ENCODE measurements at regions not wholly inside any gene's neighbourhood (a gene's known extent, or its start where the extent isn't known, plus 50 kb on each side); places are given as distances from the start of the nearest gene placed in this dataset.
"Not testable (repeated sequence)": the region's sequence is repeated elsewhere in the genome, so short reads cannot be mapped to it uniquely, and the experiment has no call there.

DNA sequence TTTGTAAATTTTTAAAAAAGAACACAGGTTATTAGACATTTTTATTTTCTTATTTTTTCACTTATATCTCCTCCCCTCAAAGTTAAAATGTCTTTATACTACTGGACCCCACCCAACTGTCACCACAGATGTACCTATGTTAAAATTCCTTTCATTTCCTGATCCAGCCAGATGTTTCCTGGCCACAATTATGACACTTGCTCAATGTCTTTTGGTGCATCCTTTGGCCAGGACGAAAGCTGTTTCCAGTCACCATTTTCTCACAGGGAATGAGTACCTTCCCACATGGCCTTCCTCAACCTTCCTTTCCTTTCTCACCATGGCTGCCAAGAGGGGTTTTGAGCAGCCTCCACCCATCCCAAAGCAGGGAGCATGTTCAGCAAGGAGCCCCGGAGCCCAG is 365.7 kb upstream of the MAF start:
- DNase-seq = no peak

DNA sequence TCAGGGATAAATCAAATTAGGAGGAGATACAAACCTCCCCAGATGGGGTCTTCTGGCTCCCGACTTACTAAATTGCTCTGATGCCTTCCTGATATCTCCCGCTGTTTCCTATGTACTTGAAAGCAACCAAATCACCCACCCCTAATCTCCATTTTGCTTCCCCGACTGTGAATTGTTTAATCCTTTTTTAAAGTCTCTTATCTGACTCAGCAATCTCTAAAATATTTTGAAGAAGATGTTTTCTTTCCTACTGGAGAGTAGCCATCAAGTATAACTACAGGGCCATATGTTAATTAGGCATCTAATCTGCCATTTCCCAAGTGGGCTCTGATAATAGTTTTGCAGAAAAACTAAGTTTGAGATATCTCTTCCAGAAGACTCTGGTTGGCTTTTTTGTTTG is 365.2 kb upstream of the MAF start:
- no peak for DNase-seq

DNA sequence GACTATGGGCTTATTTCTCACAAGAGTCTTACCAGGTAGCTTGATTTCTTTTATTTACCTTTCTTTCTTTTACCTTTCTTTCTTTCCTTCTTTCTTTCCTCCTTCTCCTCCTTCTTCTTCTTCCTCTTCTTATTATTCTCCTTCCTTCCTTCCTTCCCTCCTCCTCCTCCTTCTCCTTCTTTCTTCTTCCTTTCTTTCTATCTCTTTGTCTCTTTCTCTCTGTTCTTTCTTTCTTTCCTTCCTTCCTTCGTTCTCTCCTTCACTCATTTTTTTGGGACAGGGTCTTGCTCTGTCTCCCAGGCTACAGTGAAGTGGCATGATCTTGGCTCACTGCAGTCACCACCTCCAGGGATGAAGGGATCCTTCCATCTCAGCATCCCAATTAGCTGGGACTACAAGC is 363.6 kb upstream of the MAF start:
- DNase-seq = no peak

DNA sequence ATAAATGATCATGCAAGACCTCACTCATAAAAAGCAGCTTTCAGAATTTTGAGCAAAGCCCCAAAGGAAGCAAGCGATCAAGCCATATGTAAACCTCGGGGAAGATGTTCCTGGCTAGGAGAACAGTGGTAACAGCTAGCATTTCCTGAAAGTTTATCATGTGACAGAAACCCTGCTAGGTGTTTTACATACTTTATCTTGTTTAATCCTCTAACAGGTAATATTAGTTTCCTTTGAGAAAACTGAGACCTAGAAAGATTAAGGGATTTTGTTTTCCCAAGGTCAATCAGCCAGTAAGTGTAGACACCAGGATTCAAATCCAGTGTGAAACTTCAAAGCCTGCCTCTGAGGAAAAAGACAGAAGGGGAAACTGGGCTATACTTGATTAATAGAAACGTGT is 362.4 kb upstream of the MAF start:
- no peak for DNase-seq

DNA sequence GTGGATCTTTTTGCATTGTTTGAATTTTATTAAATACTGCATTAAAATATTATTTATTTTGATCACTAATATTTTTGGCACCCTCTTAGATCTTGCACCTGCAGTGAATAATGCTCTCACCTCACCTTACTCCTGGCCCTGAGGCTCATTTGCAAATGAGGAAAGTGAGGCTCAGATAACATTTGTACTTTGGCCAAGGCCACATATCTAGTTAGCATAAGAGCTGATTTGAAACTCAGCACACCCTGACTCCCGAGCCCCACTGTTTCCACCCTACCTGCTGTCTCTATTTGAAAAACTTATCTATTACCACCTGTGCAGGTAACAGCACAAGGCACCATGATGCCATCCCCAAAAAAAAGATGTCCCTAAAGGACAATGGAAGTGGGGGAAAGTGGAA is 358.7 kb upstream of the MAF start:
- no peak for DNase-seq

DNA sequence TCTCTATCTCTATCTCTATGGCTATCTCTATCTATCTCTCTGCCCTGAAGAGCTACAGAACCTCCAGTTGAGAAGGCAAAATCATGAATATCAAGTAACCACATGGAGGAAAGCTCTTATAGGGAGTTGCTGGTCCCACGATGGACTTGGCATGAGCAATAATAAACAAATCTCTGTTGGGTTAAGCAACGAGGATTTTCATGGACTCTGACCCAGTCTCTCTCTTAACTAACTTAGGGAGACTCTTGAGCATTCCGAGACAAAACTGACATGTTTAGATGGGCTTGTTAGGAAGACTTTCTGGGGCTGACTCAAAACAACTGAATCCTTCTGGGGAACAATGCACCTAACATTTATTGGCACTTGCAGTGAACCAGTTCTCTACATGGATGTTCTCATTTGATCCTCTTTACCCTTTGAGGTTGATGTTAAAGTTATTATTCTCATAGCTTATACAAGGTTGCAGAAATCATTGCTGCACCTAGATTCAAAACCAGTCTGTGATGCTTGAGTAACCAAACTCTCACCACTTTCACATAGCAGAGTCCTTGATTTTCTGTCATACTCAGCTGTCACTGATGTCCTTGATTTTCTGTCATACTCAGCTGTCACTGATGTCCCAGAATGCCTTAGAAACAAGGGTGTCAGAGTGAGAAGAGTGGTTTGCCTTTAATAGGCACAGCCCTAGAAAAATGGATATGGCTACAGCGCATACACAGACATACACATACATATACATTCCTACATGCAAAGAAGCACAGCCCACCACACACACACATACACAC is 354.6 kb upstream of the MAF start:
- no peak for DNase-seq

DNA sequence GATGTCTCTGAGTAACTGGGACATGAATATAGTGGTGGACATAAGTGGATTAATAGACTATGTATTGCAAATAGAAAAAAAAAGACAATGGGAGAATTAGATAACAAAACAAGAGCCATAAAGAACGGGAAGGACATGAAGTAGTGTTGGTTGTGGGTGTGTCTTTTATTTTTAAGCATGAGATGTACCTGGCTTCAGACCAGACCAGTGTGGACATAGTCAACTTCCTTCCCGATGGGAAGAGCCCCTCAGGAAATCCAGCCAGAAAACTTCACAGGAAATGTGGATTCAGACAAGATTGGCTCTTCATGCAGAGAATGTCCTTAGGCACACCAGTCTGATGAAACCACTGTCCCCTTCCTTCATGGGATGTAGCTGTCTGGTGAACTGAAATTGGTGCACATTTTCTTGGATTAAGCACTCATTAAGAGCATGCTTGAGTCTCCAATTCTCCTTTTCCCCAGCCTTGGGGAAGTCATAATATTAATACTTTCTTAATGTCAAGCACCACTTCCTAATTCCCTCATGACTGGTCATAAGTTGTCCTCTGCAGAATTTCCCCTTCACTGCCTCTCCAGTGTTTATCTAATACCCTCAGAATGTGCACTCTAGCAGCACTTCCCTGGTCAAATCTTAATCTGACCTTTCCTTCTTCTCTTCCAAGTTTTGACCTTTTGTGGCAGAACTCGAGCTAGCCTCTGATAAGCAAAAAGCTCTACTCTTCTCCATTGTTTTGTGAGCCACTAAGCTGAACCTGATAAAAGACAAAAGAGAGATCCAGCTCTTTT is 350.6 kb upstream of the MAF start:
- no peak for DNase-seq

DNA sequence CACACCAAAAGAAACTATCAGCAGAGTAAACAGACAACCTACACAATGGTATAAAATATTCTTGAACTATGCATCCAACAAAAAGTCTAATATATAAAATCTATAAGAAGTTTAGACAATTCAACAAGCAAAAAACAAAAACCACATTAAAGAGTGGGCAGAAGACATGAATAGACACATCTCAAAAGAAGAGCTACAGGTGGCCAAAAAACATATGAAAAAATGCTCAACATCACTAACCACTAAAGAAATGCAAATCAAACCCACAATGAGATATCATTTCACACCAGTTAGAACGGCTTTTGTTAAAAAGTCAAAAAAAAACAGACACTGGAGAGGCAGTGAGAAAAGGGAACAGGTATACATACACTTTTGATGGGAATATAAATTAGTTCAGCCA is 348.9 kb upstream of the MAF start:
- DNase-seq = no peak

DNA sequence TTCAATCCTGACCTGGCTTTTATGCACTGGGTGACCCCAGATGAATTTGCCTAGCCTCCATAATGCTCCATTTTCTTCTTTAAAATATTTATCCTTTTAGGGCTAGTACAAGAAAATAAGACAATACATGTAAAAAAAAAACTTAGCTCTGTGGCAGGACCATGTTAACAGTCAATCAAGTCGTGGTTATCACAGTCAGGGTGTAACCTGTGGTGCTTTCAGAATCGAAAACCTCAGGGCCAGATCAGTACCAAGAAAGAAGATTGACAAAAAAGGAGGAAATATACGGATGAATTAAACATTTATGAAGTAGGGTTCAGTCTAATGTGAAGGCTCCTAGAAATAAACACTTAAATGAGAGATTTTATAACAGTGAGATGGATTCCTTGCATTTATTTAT is 347.2 kb upstream of the MAF start:
- DNase-seq = no peak

DNA sequence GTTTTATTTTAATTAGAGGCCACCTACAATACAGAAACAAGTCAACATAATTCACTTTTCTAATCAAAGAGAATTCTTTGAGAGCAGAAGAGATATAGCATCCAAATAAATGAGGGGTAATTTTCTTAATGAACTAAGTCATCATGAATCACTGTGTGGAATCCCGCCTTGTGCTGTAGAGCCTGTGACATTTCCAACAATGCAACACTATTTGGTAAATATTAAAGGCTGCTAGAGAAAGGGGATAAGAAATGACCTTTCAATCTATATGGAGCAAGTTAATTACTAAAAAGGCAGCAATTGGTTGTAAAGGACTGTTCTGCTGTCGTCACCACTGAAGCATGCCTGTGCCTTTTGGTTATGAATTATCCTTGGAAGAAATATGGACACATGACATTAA is 345.7 kb upstream of the MAF start:
- no peak for DNase-seq

DNA sequence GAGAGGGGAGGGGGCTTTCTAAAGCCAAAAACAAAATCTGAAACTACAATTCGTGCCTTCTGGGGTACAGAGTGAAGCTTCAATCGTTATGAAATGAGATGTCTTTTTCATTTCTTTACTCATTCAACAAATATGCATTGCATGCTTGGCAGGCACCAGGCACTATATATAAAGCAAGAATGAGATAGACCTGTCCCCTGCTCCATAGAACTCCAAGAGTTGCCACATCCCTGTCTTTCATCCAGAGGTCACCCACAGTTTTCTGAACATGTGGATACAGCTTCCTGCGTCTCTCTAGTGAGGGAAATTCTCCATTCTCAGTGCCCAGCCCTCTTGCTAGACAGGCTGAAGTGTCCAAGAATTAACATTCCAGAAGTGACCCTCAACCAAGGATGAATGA is 343.2 kb upstream of the MAF start:
- no peak for DNase-seq

DNA sequence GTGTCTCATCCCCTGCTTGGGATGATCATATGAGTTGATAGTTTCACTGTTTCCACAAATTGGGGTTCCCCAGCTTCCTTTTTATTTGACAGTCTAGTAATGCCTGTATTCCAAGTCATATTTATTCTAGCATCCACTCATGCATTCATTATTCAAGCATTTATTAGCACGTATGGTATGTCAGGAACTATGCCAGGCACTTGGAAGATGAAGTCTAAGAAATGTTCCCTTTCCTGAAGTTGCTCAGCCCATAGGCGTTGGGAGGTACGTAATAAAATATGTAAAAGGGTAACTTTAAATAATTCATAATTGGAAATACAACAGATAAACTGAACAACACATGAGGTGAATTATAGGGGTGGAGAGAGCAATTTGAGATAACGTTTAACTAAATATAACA is 338.0 kb upstream of the MAF start:
- no peak for DNase-seq

DNA sequence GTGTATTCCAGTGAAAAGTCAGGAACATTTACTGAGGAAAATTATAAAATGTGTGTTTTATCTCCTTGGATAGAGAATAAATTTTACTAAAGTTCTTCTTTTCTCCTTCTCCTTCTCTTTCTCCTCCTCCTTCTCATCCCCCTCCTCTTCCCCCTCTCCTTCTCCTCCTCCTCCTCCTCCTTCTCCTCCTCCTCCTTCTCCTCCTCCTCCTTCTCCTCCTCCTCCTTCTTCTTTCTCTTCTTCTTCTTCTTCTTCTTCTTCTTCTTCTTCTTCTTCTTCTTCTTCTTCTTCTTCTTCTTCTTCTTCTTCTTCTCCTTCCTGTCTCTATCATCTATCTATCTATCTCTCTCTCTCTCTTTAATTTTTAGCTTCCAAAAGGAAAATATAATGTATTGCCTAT is 337.1 kb upstream of the MAF start:
- DNase-seq = not testable (repeated sequence)

DNA sequence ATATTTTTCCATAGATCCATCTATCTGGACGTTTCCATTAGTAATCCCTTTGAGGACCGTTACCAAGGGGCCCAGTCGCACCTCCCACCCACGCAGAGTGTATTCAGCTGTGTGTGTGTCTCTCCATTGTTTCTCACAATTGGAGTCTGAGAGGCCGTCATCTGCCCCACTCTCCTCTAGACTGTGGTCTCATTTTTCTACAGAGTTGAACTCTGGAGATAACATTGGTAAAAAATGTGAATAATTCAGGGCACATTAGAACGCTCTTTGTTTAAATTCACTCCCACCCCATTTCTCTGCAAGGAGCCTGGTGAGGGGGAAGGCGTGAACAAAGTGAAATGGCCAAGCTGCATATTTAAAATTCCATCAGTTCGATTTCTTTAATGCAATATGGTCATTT is 333.1 kb upstream of the MAF start:
- DNase-seq = no peak

DNA sequence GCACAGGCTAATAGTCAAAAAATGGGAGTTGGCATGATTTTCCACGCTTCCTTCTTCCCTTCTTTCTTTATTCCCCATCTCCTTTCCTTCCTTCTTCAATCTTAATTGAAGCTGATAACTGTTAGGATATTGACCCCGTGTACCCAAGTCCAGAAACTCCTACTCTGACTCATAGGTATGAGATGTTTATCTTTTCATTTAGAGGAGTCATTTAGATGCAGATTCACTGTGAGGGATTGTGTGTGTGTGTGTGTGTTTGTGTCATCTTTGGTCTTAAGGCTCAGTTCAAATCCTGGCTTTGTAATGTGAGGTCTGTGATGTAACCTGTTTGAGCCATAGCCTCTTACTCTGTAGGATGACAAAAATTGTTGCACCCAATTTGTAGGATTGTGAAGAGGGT is 332.0 kb upstream of the MAF start:
- no peak for DNase-seq

DNA sequence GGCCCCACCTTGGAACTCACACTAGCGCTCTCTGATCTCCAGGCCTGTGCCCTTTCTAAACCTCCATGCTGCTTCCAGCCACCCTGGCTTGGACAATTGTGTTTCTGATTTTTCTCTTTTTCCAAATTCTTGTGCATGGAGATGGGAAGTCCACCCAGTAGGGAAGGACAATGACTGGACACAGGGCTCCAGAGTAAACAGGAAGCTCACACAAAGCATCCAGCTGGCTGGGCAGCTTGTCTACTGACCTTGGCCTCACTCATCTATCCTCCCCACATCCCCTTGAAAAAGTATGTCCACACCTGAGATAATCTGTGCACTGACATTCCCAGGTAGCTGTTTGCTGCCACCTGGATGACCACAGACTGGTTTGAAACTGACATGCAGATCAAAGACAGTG is 331.2 kb upstream of the MAF start:
- DNase-seq = no peak

DNA sequence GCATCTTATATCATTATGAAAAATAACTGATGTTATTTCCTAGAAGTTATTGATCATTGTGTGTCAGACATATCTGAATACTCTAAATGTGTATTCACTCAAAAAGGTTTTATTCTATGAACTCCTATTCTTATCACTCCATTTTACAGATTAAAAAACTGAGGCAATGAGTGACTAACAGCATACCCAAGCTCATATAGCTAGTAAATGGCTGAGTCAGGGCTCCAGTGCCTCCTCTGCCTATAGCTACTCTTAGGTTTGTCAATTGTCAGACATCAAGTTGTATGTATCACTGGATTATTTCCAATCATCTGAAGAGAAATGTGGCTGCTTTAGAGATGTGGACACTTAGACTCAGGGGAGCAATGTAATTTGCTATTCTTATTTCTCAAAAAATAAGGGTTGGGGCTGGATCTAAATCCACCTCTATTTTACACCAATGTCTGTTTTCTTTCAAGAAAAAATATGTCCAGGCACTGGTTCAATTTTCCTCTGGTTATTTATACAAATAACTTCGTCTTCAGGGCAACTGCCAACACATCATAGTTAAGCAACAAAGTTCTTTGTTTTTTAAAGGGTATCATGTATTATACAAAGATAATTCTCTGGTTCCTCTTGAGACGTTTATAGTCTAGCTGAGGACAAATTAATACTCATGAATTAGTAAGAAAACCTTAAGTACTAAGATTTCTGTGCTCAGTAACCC is 328.9 kb upstream of the MAF start:
- DNase-seq = no peak

DNA sequence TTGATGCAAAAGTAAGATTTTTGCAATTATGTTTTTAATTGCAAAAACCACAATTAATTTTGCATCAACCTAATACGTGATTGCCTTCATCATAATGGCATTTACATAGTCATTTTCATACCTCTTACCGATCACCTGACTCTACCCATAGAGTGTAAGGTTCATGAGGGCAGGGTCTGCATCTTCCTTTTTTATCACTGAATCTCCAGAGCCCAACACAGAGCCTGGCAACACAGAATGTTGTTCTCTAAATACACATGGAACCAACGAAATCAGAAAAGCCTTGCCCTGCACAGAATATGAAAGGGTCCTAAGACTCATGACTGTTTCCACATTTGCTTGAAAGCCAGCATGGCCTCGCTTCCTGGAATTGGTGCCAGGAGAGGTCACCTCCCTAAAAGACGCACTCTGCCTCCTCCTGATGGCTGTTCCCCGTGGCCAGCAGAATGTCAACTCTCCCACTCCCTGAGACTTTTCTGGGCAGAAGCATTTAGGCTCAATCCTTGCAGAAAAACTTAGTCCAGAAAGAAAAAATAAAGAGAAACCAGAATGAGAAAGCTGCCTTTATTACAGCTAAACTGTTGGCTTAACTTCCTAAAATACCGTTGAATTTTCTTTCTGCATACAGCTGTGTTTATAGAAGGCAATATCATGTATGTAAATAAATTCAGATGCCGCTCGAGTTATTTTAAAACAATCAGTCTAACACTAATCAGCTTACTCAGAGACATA is 327.8 kb upstream of the MAF start:
- no peak for DNase-seq

DNA sequence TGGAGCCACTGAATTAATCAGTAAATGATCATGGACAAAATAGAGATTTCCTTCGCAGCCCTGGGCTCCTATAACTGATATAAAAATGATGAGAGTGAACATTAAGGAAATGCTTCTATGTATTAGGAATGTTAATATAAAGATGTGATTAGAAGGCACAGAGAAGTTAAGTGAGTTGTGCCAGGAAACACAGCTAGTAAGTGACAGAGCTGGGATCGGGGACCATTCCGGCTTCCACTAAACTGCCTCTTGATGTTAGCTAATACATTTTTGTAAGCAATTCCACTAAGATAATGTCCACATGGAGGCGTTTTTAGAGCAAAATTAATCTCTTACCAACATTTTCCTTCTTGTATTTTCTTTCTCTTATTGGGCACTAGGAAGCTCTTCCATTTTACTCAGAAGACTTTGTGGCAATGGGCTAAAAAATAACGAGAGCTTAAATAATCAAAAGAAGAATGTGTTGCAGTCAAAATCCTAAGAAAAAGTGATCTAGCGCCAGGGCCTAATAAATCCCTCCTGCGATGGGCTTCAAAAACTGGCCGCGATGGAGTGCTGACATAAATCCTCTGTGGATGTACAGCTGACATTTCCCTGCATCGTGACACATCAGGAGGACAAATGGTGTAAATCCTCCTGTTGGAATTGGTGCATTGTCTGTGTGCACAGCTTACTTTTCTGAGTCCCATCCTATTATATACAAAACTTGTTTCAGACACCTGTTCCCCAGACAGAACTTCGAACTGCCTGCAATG is 326.1 kb upstream of the MAF start:
- DNase-seq = no peak

DNA sequence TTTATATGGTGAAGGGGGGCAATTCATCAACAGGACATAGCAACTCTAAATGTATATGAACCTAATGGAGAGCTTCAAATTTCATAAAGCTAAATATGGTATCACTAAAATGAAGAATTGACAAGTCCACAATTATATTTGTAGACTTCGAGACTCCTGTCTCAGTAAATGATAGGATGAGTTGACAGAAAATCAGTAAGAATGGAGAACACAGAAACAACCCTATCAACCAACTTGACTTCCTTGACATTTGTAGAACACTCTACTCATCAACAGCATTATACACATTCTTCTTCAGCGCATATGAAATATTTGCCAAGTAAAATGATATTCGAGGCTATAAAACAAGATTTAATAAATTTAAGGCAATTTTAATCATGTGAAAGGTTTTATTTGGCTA is 322.9 kb upstream of the MAF start:
- DNase-seq = no peak

DNA sequence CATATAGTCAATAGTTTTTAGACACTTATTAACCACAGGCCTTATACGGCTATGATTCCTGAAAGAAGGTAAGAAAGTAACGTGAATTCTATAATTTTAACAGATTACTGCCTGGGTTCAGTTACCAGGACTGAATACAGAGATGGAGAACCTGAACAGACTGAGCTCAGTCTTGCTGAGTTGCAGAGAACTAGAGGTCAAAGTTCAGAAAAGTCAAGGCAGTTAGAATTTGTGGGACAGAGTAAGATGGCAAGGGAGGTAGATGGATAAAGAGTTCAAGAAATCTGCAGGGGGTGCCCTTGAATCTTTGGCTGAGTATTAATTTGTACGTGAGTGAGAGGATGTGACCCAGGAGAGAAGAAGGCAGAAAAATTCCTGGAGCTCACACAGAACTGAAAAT is 320.1 kb upstream of the MAF start:
- no peak for DNase-seq

DNA sequence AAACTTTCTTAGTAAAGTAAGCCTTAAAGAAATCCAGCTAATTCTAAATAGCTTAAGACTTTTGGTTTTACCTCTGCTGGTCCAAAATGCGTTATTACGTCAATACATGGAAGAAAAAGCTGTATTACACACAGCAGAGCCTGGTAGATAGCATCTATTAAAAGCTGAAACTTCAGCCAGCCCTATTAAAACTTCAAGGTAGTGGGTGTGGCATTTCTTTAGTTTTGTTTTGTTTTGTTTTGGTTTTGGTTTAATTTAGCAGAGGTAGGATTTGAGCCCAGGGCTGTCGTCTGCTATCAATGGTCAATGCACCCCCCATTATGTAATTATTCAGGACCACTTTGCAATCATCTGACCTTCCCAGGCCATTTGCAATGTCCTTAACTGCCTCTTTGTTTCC is 318.4 kb upstream of the MAF start:
- no peak for DNase-seq

DNA sequence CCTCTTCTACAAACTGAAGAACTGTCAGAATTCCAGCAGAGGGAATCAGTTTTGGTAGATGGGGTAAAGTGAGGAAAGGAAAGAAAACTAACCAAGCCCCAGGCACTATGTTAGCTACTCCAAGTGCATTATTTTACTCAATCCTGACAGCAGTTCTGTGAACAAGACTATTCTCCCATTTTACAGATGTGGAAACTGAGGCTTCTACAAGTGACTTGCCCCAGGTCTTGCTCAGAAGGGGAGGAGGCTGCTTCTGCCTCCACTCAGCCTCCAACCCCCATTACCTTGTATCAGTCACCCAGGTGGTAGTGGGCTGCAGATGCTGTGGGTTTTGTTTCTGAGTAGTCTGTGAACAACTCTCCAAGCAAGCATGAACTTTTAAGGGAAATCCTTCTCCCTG is 315.2 kb upstream of the MAF start:
- no peak for DNase-seq
